Femur (tissue), 1 donor: ENCODE measurements at regions not wholly inside any gene's neighbourhood (a gene's known extent, or its start where the extent isn't known, plus 50 kb on each side); places are given as distances from the start of the nearest gene placed in this dataset.

Experiments used
- DNase-seq: peaks from one replicate; pipeline ENCODE4 v3.0.0-alpha.2; 2017

DNA sequence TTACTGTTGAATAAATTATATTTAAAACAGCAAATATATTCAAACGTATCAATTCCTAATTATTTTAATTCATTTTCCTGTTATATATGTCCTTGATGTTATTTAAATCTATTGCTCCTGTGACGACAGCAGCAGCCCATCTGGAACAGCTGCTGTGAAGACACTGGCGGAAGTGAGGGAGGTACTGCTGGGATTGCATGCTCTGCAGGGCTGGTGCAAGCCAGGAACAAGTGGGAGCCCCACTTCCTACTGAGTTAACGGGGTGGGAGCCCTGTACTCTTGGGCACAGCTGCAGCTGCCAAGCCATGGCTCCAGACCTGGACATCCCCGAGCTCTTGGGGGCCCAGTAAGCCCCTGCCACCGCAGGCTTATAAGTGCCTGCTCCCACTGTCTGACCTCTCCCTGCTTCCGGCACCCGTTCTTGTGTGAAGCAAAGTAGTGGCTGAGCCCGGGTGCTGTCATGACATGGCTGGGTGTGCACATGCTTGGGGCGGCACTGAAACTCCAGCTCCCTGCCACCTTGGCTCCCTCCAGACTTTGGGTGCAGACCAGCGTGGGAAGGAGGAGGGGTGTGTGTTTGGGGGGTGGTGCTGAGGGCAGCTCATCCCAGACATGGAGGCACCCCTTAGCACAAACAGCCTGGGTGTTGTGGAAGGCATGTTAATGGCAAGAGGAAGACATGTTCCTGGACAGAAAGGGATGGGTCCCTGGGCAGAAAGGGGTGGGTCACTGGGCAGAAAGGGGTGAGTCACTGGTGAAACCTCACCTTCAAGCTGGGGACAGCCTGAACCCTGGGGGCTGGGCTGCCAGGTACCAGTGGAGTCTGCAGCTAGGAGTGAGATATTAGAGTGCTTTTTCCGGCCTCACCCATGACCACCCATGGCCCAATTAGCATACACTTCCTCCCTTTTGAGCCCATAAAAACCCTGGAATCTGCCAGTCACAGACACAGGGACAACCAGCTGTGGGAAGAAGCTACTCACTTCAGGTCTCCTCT lies 1981.3 kb upstream of the IGFBP7 start:
- DNase-seq, result no peak

GRCh38 chr4:59094505-59094904 lies 1984.3 kb upstream of the IGFBP7 start:
- no peak for DNase-seq

DNA sequence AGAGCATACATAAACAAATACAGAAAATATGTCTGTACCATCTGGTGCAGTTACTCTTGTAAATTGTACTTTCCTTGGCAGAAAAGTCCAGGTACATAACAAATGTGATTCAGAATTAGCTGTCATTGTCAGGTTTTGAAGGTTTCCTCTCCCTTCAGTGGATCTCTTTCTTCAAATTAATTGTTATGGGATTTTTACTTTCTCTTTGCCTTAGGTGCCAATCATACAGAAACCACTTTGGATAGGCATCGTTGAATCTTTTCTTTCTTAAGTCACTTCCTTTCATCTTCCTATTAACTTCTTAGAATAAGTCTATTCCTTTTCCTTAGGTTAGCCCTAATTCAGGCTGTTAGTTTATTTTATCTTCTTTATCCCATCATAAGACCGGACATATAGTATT lies 1992.1 kb upstream of the IGFBP7 start:
- no peak for DNase-seq

DNA sequence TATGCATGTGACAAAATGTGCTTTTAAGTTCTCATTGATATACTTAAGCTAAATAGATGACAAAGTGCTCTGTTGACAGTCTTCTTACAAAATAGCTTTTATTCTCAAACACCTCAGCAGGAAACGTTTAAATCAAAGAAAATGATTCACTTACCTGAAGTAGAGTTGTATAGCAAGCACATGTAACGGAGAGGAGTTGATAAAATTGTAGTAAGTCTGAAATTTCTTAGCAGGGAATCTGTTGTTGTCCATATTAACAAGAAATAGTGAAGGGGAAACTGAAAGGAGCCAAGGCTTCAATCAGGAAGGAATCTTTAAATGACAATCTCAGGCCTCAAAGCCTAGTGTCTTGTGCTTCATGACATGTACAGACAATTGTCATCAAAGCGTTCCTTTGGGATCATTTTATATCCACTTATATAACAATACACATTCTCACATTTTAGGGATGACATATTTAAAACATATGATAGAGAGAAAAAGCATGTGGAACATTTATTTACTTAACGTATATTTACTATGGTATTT lies 2010.2 kb upstream of the IGFBP7 start:
- DNase-seq, result no peak

DNA sequence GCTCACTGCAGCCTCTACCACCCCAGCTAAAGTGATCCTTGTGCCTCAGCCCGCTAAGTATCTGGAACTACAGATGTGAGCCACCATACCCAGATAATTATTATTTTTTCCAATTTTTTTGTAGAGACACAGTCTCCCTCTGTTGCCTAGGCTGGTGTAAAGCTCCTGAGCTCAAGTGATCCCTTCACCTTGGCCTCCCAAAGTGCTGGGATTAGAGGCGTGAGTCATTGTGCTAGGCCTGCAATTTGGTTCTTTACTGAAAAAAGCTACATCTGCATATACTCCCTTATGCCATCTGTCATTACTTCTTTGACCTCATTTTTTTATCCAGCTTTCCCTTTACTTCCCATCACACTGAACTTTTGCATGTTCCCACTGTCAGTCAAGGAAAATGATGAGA lies 2012.4 kb upstream of the IGFBP7 start:
- no peak for DNase-seq

- no peak for DNase-seq
These were observed 2016.0 kb upstream of the IGFBP7 start for GRCh38 chr4:59126159-59126558.

DNA sequence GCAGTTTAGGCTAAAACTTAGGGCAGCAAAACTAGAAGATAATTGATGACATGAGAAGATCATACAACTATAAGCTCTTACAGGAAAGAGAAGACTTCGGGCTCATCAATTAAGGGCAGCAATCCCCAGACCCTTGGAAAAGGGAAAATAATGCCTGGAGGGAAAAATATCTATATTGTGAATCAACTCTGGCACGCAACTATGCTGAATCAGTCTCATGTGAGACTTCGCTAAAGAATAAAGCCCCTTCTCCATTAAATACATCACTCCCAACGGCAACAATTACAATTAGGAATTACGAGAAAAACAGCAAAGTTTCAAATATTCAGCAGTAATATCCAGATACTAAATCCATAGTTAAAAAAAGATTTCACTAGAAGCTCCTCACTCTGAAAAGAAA lies 2016.8 kb upstream of the IGFBP7 start:
- no peak for DNase-seq

DNA sequence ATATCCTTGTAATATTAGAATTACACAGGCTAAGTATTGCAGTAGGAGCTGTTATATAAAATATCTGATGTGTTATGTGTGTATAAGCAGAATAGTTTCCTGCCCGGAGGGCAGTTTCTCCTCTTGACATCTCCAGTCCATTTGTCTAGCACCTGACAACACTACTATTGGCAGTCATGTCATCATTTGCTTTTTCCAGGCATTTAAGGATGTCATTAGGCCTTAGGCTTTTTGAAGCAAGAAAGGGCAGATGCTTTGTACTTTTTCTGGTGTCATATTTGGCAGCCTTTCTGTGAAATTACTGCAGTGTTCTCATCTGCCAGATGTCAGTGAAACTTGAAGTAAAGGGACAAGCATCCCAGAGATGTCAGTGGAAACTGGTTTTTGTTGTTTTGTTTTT lies 2017.6 kb upstream of the IGFBP7 start:
- no peak for DNase-seq

DNA sequence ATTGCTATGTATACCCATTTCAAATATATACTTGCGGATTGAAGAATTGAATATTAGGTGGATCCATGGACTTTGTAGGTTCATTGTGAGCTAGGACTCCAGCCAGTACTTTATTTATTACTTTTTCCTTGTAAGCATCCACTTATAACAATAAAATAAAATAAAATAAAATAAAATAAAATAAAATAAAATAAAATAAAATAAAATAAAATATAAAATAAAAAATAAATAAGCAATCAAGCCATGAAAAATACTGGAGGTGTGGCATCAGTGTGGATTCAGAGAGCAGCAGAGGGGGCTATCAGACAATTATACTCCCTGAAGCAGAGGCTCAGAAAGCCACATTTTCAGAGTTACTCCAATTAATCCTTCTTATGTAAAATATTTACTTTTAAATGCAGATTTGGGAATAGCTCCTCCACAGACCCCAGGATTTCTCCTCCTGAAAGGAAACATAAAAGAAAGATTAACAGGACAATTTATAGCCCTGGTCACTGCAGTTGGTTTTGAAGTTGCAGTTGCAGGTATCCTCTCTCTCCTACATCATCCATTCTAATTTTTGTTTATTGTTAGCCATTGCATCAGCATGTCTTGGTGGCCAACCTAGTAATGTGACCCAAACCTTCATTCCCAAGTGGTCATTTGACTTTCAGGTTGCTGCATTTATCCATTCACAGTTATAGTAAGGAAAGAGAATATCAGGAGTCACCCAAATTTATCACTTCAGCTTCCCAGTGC lies 2025.2 kb upstream of the IGFBP7 start:
- DNase-seq, result no peak

DNA sequence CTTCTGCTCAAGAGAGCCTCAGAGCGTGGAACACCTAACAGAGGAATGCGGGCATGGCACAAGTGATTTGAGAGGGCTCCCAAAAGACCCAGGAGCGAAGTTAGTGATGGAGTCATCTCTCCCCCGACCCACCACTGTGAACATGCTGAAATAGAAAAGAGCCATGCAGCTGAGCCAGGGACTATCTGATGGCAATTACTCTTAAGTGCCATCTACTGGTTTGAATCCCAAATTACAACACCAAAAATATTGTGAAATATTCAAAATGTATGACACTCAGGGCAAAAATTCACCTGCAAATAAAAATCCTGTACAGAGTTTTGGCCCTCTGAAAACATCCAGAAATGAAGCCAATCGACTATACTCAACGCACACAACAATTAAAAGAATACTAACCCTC lies 2038.9 kb upstream of the ADGRL3 start:
- no peak for DNase-seq

DNA sequence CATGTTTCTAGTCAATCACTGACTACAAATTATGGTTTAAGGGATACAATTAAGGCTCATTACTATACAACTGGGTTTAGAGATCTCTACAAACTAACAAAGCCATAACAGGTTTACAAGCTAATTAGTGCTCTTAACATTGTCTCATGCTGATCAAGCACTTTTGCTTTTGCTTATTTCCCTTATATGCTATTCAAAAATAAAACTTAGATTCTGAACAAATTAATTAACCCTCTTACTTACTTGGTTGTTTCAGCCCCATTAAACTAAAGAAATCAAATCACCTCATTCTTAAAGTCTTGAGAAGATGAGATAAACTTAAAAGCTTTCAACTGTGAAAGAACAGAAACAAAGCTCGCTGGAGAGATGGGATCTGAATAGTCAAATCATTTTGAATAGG lies 2024.5 kb upstream of the ADGRL3 start:
- no peak for DNase-seq

- no peak for DNase-seq
These were observed 2020.8 kb upstream of the ADGRL3 start for GRCh38 chr4:59179372-59179771.

- DNase-seq, result no peak
These were observed 2020.0 kb upstream of the ADGRL3 start for GRCh38 chr4:59180161-59180560.

DNA sequence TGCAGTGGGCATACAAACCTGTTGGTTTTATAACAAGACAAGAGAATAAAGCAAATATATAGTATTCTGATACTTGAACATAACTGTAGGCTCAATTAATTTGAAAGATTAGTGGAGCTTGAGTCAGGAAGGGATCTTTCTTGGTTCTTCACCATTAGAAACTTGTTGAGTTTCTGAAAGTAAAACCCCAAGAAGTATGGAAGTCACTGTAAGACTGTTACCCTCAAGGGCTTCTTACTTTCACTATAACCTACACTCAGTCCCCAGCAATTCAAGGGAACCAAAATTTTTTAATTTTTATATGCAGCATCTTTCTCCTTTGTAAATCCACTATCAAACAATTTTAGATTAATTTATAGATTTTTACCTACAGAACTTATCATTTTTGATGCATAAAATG lies 2019.2 kb upstream of the ADGRL3 start:
- no peak for DNase-seq

- DNase-seq, result no peak
These were observed 2004.3 kb upstream of the ADGRL3 start for GRCh38 chr4:59195839-59196238.

DNA sequence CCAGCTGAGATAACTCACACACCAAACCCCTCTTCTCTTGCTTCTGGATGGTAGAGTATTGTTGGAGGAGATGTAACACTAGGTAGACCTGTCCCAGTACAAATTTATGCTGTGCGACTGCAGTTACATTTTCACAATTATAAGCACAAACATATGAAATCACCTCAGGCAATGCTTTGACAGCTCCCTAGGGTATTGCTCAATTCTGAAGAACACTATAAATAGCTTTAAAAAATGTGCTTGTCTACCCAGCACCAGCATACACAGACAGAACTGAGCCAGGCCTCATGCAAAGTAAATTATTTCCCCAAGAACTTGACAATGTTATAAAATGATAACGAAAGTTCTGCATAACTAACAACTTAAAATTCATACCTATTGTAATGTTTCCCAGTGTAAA lies 1999.1 kb upstream of the ADGRL3 start:
- no peak for DNase-seq

- DNase-seq, result no peak
These were observed 1982.1 kb upstream of the ADGRL3 start for GRCh38 chr4:59217910-59218631.

DNA sequence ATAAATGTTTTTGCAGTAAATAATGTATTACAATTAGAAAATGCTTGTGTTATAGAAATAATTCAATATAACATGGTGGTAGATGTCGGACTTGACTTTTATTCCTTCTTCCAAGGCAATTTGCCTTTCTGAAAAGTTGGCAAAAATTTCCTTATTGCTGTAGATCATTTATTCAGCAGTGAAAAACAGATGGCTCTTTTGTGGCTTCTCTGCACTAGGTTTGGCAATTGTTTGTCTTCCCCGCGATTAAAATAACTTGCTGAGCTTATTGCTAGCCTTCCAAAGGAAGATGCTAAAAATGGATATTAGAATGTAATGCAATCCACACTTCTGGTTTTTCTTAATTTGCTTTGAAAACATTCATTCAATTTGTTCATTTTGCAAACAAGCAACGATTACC lies 1977.9 kb upstream of the ADGRL3 start:
- DNase-seq, result no peak

DNA sequence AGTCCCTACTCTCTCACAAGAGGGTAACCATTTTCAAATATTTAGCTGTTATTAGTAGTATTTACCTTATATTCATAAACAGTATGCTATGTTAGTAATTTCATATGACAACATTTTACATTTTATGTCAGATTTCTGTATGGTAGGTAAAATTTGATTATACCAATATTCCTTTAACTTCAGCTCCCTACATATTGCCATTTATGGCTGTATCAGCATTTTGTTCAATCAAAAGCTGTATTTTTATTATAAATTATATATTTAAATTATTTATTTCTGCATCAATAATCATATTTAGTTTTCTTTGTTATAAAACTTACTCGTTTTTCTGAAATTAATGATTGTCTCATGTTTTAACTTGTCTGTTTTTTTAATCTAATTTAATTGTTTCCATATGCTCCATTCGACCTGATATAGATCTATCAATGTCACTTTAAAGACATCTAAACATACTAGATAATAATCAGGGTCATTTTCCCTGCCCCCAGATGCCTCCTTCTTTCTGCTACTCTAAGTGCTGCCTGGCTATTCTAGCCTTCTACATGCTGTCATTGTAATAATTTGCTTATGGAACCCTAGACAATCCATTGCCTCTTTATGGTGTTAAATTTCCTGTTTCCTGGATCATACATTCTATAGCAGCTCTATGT lies 1976.7 kb upstream of the ADGRL3 start:
- DNase-seq, result no peak

GRCh38 chr4:59238212-59238611 lies 1961.9 kb upstream of the ADGRL3 start:
- DNase-seq, result no peak

DNA sequence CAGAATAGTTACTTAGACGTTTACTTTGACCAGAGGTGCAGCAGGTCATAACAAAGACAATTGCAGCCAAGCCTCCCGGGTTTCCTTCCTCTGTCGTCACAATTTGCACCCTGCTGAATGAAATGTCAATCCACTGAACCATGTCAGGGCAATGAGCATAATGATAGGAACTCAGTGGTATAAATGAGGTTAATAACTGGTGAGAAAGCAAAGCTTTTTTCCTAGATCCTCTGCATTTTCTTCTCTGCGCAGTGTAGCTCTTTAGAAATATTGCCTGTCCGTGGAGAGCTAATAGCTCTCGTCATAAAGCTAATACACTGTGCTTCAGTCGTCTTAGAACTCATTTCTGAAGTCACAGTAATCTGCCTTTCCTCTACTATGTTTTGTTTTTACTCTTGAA lies 1960.1 kb upstream of the ADGRL3 start:
- DNase-seq, result no peak

GRCh38 chr4:59243038-59243437 lies 1957.1 kb upstream of the ADGRL3 start:
- DNase-seq, result no peak

- no peak for DNase-seq
These were observed 1953.1 kb upstream of the ADGRL3 start for GRCh38 chr4:59247032-59247431.
